Ishikawa (cell line): ENCODE measurements at regions not wholly inside any gene's neighbourhood (a gene's known extent, or its start where the extent isn't known, plus 50 kb on each side); places are given as distances from the start of the nearest gene placed in this dataset.

ENCODE experiments used
- MAX ChIP-seq: IDR thresholded peaks from 2 replicates; pipeline ENCODE4 v1.6.1; 2012
- NFIC ChIP-seq: IDR thresholded peaks from 2 replicates; pipeline ENCODE4 v1.6.1; 2012
- TEAD4 ChIP-seq: IDR thresholded peaks from 2 replicates; pipeline ENCODE4 v1.6.1; 2012

- TF ChIP-seq MAX (no peak), TEAD4 (no peak), NFIC (no peak)
Measured at GRCh38 chr14:58796242-58797009, 158.7 kb downstream of the DACT1 start.
